Activated naive CD4-positive, alpha-beta T cell treated with anti-CD3 and anti-CD28 coated beads, Interleukin-2, amount 50 U/mL, for 72 hours (primary cell): ENCODE measurements at regions not wholly inside any gene's neighbourhood (a gene's known extent, or its start where the extent isn't known, plus 50 kb on each side); places are given as distances from the start of the nearest gene placed in this dataset.

Experiments
- ATAC-seq, 2 donors: fragments of 150-1000 bp; cut with Tn5 transposase; 2 replicates each; pipeline ENCODE4 v1.10.0; 2021; ENCODE audit warnings: mild to moderate bottlenecking in 2 of 2, moderate library complexity in 2 of 2
- DNase-seq, 2 donors: peaks; one replicate each; pipeline ENCODE4 v3.0.0; 2021 to 2022; ENCODE audit warnings: low spot score in 2 of 2
- H3K27ac Mint-ChIP-seq, 2 donors: one replicate each; pipeline ENCODE4 v1.8.0; 2022; ENCODE audit warnings: mild to moderate bottlenecking in 2 of 2, mixed read lengths in 2 of 2
- H3K36me3 Mint-ChIP-seq, 2 donors: one replicate each; pipeline ENCODE4 v1.8.0; 2022; ENCODE audit warnings: mixed read lengths in 2 of 2
- H3K9me3 Mint-ChIP-seq, 2 donors: one replicate each; pipeline ENCODE4 v1.8.0; 2022; ENCODE audit warnings: mixed read lengths in 2 of 2

DNA sequence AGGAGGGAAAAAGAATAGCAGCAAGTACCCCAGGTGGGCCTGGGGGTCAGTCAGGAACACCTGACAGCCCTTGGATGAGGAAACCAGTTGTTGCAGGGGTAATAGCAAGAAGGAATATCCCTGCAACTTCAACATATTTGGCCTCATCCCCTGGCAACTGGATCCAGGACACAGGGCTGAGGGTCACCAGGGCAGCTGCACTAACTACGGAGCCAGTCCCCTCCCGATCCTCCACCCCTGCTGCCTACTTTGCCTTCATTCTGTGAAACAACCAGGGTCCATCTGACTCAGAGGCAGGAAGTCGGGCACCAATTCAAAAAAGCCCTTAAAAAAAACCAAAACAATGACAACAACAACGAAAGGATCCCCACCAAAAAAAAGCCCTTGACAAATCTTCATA, 52.9 kb downstream of the FRMPD3 start:
- DNase-seq, result no peak
- no peaks in the 10 kb centered on the region for H3K36me3 Mint-ChIP-seq
- no peak overlapping the region for H3K27ac Mint-ChIP-seq
- no peaks in the 10 kb centered on the region for H3K9me3 Mint-ChIP-seq
- ATAC-seq, result no peak

DNA sequence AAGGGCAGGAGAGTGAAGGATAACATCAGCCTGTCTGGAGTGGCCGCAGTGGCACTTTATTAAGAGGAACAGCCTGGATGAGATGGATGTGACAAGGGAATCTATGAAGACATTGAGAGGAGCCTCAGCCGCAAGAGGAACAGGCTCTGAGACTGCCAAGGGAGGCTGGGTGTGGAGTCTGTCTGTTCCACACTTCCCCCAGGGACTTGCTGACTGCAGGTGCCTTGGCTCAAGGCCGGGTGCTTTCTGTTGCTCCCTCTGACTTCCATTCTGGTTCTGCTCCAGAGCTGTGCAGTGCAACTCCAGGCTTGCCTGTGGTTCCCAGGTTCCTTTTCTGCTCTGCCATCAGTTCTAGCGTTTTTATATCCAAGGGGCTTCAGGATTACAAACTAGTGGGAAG, 54.6 kb downstream of the FRMPD3 start:
- ATAC-seq (no peak), DNase-seq (no peak)
- Mint-ChIP-seq H3K27ac (no peak overlapping the region), H3K36me3 (no peaks in the 10 kb centered on the region), H3K9me3 (no peaks in the 10 kb centered on the region)

DNA sequence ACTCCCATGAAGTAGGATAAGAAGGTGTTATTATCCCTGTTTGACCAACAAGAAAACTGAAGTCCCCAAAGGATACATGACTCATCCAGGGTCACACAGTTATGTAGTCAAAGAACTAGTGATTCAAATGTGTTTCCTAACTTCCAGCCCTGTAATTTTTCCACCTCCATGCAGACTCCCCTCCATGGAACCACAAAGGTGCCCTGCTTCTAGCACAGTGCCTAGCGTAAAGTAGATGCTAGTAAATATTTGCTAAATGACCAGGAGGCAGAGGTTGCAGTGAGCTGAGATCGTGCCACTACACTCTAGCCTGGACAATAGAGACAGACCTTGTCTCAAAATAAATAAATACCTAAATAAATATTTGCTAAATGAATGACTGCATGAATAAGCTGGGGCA, 55.8 kb downstream of the FRMPD3 start:
- Mint-ChIP-seq H3K36me3 (no peaks in the 10 kb centered on the region), H3K9me3 (no peaks in the 10 kb centered on the region), H3K27ac (no peak overlapping the region)
- no peak for DNase-seq
- ATAC-seq, result no peak

DNA sequence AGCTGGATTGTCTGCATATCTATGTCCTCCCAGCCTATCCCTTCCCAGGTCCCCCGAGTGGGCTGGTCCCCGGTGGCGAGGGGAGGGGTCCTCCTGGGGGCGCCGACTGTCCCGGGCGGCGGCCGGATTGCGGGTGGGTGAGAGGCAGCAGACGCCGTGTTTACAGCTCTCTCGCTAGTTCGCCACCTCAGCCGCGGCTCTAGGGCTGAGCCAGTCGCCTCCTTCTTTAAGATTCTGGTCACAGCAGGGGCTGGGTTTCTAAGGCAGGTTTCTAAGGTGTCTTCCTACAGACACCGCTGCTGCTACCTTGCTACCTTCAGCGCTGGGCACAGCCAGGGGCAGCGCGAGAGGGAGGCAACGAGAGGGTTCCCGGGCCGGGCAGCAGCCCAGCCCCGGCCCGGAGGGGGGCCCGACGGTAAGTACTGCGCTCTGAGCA, 57.2 kb downstream of the FRMPD3 start:
- H3K36me3 Mint-ChIP-seq, result no peaks in the 10 kb centered on the region
- DNase-seq, result no peak
- peak in 1 of 2 donors; percentile 26 for ATAC-seq
- no peaks in the 10 kb centered on the region for H3K9me3 Mint-ChIP-seq
- no peak overlapping the region for H3K27ac Mint-ChIP-seq

DNA sequence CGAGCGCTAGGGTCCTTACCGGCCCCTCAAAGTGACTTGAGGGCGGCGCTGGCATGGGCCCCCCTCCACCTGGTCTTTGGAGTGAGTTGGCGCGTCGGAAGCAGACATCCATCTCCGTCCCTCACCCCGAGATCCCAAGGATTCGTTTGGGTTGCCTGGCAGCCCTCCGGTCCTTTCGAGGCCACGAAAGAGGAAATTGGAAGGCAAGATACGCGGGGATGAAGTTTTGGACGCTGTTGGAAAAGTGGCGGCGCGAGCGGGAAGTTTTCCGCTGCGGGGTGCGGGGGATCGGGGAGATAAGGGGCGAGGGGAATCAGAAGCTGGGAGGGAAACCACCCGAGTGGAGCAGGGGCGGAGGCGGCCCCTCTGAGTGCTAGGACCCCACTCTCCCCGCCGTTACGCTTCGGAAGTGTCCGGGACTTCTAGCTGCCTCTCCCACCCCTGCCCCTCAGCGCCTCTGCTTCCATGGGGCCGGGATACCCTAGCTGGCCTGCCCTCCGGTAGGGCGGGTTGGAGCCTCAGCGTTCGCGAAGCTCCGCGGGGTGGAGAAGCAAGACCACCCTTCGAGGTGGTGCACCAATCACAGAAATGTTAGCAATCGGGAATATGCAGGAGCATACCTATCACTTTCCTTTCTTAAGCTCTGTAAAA, 57.8 kb downstream of the FRMPD3 start:
- ATAC-seq, result no peak
- H3K27ac Mint-ChIP-seq, result no peak overlapping the region

DNA sequence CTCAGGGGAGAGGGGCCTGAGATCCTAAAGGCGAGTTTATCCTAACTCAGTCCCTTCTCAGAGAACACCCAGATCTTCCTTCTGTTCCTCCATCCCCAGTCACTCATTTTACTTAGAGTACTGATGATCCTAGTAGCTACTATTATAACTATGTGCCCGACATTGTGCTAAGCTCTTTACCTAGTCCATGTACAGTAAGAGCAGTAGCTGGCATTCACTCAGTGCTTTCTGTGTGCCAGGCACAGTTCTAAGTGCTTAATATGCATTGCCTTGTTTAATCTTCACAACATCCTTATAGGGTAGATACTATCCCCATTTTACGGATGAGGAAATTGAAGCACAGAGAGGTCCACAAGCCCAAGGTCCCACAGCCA, 58.3 kb downstream of the FRMPD3 start:
- no peaks in the 10 kb centered on the region for H3K9me3 Mint-ChIP-seq
- DNase-seq, result no peak
- H3K27ac Mint-ChIP-seq, result no peak overlapping the region
- no peak for ATAC-seq
- no peaks in the 10 kb centered on the region for H3K36me3 Mint-ChIP-seq

More for the DNA sequence above, 57.8 kb downstream of the FRMPD3 start:
- no peak for DNase-seq
- Mint-ChIP-seq H3K9me3 (no peaks in the 10 kb centered on the region), H3K36me3 (no peaks in the 10 kb centered on the region)

DNA sequence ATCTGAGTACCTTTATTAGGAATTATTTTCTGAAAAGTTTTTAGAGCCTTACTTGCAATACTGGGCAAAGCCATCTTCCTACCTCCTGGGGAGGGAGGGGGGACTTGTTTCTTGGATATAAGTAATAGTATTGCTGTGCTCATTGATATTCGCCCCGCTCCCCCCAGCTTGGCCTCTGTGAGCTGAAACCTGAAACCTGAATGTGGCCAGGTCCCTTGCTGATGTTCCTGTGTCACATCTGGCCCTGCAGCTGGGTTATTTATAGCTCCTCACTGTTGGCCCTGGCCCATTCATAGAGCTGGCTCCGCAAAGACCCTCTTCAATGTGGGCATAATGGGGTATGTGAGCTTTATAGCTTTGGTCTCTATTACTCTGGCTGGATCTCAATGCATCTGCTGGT, 59.5 kb downstream of the FRMPD3 start:
- ATAC-seq (no peak), DNase-seq (no peak)

DNA sequence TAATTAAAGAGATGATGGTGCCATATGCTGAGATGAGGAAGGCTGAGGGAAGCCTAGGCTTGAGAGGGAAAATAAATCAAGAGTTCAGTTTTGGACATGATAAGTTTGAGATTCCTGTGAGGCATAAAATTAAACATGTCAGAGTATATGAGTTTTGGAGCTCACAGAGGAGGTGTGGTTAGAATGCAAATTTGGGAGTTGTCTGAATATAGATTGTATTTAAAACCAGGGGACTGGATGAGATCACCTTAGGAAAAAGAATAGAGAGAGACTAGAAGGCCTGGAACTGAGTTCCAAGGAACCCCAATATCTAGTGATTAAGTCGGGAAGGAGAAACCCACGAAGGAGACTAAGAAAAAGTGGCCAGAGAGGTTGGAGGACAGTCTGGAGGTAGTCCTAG, 65.5 kb downstream of the FRMPD3 start:
- Mint-ChIP-seq H3K36me3 (peaks cover 0 to 4% of the 10 kb centered on the region in 2 donors), H3K9me3 (no peaks in the 10 kb centered on the region), H3K27ac (no peak overlapping the region)
- DNase-seq (no peak), ATAC-seq (no peak)

More for the DNA sequence above, 59.5 kb downstream of the FRMPD3 start:
- no peaks in the 10 kb centered on the region for H3K9me3 Mint-ChIP-seq
- no peak overlapping the region for H3K27ac Mint-ChIP-seq
- H3K36me3 Mint-ChIP-seq, result peaks cover 0 to 3% of the 10 kb centered on the region in 2 donors

DNA sequence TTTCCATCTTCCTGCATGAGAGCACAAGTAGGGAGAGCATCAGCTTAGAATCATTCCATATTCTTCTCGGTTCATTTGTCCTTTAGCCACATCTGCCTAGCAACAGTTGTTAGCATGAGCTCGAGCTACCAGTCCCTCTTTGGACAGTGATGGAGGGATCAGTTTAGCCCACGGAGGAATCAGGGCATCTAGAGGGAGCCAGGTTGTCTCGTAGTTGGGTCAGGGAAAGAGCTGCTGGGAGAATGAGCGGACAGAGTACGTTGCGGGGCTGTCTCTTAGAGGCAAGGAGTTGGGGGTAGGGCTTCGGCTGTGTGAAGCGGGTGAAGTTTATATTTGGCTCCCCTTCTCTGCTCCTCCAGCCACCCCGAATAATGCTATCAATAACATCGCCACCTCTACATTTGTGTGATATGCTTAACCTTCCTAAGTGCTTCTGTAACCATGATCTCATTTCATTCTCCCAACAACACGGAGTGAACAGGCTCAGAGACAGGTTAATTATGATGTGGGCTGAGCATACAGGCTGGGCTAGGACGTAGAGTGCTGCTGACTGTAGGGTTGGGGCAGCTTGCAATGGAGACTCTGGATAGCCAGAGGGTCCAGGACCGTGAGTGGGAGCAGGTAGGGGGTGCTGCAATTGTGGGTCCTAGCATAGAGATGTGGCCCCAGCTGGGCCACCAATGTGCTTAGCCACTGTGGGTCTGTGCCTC, 72.6 kb downstream of the FRMPD3 start:
- H3K36me3 Mint-ChIP-seq, result no peaks in the 10 kb centered on the region
- DNase-seq (no peak), ATAC-seq (no peak)
- no peaks in the 10 kb centered on the region for H3K9me3 Mint-ChIP-seq
- H3K27ac Mint-ChIP-seq, result no peak overlapping the region

DNA sequence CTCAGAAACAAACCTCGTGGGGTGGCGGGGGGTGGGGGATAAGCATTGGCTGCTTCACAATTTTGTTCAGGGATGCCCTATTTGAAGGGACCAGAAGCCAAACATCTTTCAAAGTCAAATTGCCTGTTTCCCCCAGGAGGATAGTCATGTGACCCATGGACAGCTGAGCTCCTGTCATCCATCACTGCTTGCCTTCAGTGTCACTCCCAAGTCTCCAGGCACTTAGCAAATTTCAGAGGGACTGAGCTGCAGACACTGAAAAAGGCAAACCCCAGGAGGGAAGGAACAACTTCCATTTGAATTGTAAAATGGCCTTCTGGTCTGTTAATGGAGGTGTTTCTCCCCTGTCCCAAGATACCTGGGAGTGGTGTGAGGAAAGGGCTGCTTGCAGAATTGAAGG, 73.4 kb downstream of the FRMPD3 start:
- DNase-seq (no peak), ATAC-seq (no peak)
- Mint-ChIP-seq H3K36me3 (no peaks in the 10 kb centered on the region), H3K9me3 (no peaks in the 10 kb centered on the region), H3K27ac (no peak overlapping the region)

DNA sequence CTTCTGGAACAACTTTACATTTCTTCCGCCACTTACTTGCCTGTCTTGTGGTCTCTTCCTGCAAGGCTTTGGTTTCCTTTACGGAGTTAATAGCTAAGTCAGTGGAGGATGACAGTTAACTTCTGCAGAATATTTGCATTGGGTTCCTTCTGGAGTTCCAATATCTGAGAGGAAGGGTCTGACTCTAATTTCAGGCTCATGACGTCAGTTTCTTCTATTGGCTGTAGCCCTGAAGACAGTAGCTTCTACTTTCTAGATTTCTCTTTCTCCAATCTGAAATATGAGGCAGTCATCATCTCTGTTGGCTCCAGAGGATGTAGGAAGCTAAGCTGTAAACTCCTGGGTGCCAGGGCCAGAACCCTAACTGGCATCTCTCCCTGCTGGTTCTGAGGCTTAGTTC, 76.7 kb downstream of the FRMPD3 start:
- DNase-seq (no peak), ATAC-seq (no peak)
- no peaks in the 10 kb centered on the region for H3K9me3 Mint-ChIP-seq
- no peak overlapping the region for H3K27ac Mint-ChIP-seq
- no peaks in the 10 kb centered on the region for H3K36me3 Mint-ChIP-seq

DNA sequence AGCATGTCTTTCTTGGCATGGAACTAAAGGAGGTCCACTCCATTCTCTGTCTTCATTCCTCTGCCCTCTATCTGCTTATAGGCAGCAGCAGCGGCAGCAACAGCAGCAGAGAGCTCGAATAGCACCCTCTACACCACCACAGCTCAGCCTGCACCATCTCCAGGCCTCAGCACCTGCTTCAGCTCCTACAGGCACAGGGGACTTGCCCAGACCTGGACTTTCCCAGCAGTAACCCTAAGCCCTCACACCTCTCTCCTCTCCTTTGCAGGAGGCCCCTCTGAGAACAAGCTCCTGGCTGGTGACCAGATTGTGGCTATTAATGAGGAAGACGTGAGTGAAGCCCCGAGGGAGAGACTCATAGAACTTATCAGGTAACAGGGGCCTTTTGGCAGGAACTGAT, 80.7 kb downstream of the FRMPD3 start:
- no peaks in the 10 kb centered on the region for H3K9me3 Mint-ChIP-seq
- H3K27ac Mint-ChIP-seq, result no peak overlapping the region
- ATAC-seq (no peak), DNase-seq (no peak)
- no peaks in the 10 kb centered on the region for H3K36me3 Mint-ChIP-seq

DNA sequence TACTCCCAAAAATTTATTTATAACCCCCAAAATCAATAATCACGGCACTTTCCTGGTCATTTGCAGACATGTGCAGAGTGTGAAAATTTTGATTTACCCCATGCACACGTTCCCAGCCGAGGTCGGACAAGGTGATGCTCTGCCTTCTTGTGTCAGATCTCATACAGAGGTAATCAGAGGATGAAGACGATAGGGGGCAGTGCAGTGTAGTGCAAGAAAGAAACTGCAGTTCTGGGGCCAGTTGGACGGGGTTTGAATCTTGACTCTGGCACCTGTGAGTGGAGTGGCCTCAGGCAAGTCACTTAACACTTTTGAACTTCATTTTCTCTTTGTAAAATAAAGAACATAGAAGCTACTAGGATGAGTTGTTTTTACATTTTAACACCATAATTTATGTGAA, 88.4 kb downstream of the FRMPD3 start:
- ATAC-seq (peak; percentile 60 to 74), DNase-seq (peak in 1 of 2 donors; percentile 46)
- Mint-ChIP-seq H3K36me3 (no peaks in the 10 kb centered on the region), H3K9me3 (no peaks in the 10 kb centered on the region), H3K27ac (no peak overlapping the region)

DNA sequence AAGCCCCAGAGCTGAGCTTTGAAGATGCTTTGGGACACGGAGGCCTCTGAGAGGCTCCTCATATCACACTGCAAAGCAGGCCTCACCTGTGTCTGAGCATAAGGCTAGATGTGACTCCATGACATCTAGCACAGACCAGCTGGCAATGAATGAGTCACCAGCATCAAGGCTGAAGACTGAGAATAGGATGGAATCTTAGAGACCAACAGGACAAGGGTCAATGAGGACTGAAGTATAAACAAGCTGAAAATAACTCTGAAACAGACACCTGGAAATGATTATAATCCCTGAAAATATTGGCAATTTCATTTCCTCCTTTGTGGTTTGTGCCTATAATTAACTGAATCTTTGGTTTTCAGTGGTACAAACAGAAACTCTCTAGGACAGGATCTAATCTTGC, 87.1 kb upstream of the PRPS1 start:
- ATAC-seq, result no peak
- no peaks in the 10 kb centered on the region for H3K36me3 Mint-ChIP-seq
- no peak overlapping the region for H3K27ac Mint-ChIP-seq
- no peak for DNase-seq
- H3K9me3 Mint-ChIP-seq, result no peaks in the 10 kb centered on the region

DNA sequence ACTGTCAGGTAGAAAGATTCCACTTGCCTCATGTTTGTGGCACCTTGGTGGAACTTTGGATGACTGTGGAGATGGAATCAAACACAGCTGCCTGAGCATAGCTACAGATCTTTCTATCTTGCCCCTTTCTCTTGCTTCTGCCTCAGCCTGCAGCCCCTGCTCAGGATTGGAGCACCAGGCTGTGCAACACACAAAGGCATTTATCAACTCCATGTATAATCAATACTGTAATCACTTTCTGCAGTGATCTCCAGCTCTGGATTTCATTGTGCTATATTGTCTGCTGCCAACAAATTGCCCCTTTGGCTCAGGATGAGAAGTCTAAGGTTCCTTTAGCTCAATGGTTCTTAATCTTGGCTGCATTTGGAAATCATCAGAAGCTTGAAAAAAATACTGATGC, 86.3 kb upstream of the PRPS1 start:
- no peak for DNase-seq
- Mint-ChIP-seq H3K9me3 (no peaks in the 10 kb centered on the region), H3K36me3 (no peaks in the 10 kb centered on the region), H3K27ac (no peak overlapping the region)
- ATAC-seq, result no peak

DNA sequence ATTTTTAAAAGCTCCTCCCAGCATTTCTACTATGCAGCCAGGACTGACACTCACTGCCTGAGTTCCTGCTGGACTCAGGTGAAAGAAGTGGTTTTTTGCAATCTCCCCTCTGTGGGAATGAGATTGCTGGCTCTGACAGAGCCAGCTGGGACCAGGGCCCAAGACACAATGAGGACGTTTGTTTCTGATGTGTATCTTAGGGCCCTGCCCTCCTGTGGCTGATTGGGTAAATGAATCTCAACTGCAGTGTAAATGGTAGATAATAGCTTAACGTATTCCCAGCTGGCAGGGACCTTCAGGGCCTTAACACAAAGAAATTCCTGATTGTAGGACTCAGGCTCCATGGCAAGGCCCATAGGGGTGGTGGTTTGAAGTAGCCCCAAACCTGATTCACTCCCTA, 85.8 kb upstream of the PRPS1 start:
- Mint-ChIP-seq H3K27ac (no peak overlapping the region), H3K9me3 (no peaks in the 10 kb centered on the region), H3K36me3 (no peaks in the 10 kb centered on the region)
- DNase-seq, result no peak
- no peak for ATAC-seq

DNA sequence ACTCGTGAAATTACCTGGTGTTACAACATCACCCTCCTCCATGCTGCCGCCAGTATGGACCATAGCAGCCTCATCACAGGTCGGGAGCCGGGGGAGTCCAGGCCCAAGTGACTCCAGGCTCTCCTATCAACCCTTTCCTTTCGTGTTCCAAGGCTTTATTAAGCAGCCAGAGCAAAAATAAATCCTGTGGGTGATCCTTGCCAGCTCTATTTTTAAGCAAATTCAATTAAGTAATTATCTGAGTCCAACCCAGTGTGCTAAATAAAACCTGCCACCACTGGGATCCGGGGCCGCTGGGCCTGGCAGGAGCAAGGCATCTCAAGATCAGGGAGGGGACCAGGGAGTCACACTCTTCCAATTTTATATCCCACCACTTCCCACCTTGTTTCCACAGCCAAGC, 80.7 kb upstream of the PRPS1 start:
- Mint-ChIP-seq H3K9me3 (no peaks in the 10 kb centered on the region), H3K27ac (no peak overlapping the region), H3K36me3 (no peaks in the 10 kb centered on the region)
- DNase-seq, result no peak
- no peak for ATAC-seq

DNA sequence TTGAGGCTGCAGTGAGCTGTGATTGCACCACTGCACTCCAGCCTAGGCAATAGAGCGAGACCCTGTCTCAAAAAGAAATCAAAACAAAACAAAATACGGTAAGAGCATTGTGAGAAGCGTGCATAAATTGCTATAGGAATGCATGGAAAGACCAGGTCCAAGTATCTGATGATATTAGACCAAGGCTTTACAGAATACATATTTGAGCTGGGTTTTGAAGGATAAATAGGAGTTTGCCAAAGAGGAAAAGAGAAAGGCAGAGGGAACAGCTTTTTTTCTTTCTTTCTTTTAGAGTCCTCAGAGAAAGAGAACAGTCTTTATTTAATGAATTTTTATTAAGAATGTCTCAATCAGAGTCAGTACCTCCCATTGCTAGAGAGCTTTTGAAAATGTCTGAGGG, 79.5 kb upstream of the PRPS1 start:
- Mint-ChIP-seq H3K36me3 (no peaks in the 10 kb centered on the region), H3K9me3 (no peaks in the 10 kb centered on the region), H3K27ac (no peak overlapping the region)
- ATAC-seq (no peak), DNase-seq (no peak)
